Lung (tissue), 11 donors: ENCODE measurements at regions not wholly inside any gene's neighbourhood (a gene's known extent, or its start where the extent isn't known, plus 50 kb on each side); places are given as distances from the start of the nearest gene placed in this dataset.

Source experiments
- ATAC-seq: fragments of 200-7000 bp; cut with Tn5 transposase; one replicate; pipeline ENCODE4 v1.9.1; 2020; ENCODE audit warnings: moderate number of reproducible peaks; ENCODE audit not compliant: insufficient read depth, low FRiP score
- DNase-seq, 3 donors: peaks; one replicate each; pipeline ENCODE4 v3.0.0-alpha.2; 2013 to 2017
- H3K27ac ChIP-seq, 2 donors: one replicate each; pipeline ENCODE4 v1.5.1; 2013; ENCODE audit warnings: mild to moderate bottlenecking in 2 of 2, moderate library complexity in 2 of 2, control low read depth in 1 of 2, inconsistent platforms in 1 of 2, low read depth in 1 of 2, low read length in 1 of 2
- H3K27me3 ChIP-seq, 3 donors: one replicate each; pipeline ENCODE4 v1.5.1; 2013; ENCODE audit warnings: low read length in 2 of 3; ENCODE audit not compliant: control insufficient read depth in 3 of 3, insufficient read depth in 3 of 3
- H3K36me3 ChIP-seq, 4 donors: one replicate each; pipeline ENCODE4 v1.5.1; 2013; ENCODE audit warnings: low read length in 4 of 4, mild to moderate bottlenecking in 1 of 4, moderate library complexity in 1 of 4; ENCODE audit not compliant: control insufficient read depth in 4 of 4, insufficient read depth in 4 of 4
- H3K4me1 ChIP-seq, 5 donors: one replicate each; pipeline ENCODE4 v1.5.1; 2013; ENCODE audit warnings: low read length in 5 of 5, mild to moderate bottlenecking in 2 of 5, moderate library complexity in 1 of 5; ENCODE audit not compliant: control insufficient read depth in 5 of 5, insufficient read depth in 5 of 5
- H3K4me3 ChIP-seq: one replicate; pipeline ENCODE4 v1.5.1; 2013; ENCODE audit warnings: mild to moderate bottlenecking, control low read depth, moderate library complexity
- H3K9ac ChIP-seq, 2 donors: one replicate each; pipeline ENCODE4 v1.5.1; 2013; ENCODE audit warnings: low read length in 2 of 2, control low read depth in 1 of 2; ENCODE audit not compliant: insufficient read depth in 1 of 2
- H3K9me3 ChIP-seq, 4 donors: one replicate each; pipeline ENCODE4 v1.5.1; 2013; ENCODE audit warnings: low read length in 3 of 4, mild to moderate bottlenecking in 1 of 4, moderate library complexity in 1 of 4; ENCODE audit not compliant: control insufficient read depth in 4 of 4, insufficient read depth in 3 of 4
- WGBS, 2 donors: extraction: QIAGEN DNeasy Blood & Tissue Kit; methylation state at CpG; one replicate each; pipeline ENCODE4 v1.1.7; 2013; 5-methylcytosine and 5-hydroxymethylcytosine counted together
- TF ChIP-seq, protein P1 (sequence below): IDR thresholded peaks from 2 replicates; pipeline ENCODE4 v1.5.1; 2012; ENCODE audit warnings: mild to moderate bottlenecking; ENCODE audit errors: control extremely low read depth, extremely low read depth
- donor health status: control.
- donor health status: control.
- donor health status: Bipolar disorder and iron deficiency.
- donor health status: healthy.
- donor health status: DM: yes; HTN: yes; CAD: no.

DNA sequence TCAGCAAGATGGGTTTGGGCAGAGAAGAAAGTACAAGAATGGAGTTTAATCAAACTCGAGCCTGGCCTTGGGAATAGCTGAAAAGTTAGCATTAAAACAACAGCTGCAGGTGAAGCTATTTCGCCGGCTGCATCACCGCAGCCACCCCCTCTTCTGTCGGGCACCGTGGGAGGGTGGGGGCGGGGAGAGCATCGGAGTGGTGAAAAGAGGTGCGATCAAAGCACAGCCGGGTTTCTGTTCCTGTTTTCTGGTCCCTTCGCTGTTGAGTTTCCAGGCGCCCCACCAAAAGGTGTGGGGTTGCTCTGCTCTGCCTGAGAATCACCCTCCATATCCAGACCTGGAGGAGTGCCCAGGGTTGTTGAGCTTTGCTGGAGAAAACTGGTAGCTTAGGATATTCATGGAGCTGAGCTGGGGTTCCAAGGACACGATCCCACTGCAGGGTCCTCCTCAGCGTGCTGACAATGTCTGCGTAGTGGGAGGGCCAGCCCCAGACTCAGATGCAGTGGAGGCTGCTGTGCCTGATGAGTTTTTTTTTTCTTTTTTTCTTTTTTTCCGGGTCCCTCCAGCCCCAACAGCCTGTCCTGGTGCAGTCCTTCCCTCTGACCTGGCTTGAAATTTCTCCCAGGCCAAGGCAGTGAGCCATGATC is 127.5 kb upstream of the C1orf174 start:
- no peak for ATAC-seq

GRCh38 chr1:4028139-4028501 is 128.0 kb upstream of the C1orf174 start:
- no peaks in the 10 kb centered on the region for H3K36me3 ChIP-seq
- TF ChIP-seq, protein P1, sequence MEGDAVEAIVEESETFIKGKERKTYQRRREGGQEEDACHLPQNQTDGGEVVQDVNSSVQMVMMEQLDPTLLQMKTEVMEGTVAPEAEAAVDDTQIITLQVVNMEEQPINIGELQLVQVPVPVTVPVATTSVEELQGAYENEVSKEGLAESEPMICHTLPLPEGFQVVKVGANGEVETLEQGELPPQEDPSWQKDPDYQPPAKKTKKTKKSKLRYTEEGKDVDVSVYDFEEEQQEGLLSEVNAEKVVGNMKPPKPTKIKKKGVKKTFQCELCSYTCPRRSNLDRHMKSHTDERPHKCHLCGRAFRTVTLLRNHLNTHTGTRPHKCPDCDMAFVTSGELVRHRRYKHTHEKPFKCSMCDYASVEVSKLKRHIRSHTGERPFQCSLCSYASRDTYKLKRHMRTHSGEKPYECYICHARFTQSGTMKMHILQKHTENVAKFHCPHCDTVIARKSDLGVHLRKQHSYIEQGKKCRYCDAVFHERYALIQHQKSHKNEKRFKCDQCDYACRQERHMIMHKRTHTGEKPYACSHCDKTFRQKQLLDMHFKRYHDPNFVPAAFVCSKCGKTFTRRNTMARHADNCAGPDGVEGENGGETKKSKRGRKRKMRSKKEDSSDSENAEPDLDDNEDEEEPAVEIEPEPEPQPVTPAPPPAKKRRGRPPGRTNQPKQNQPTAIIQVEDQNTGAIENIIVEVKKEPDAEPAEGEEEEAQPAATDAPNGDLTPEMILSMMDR = no peak
- H3K4me1 ChIP-seq = no peaks in the 10 kb centered on the region
- H3K27me3 ChIP-seq = peaks cover 2 to 6% (median 5%) of the 10 kb centered on the region in 3 donors
- DNase-seq = no peak
- no peak for ATAC-seq
- no peak overlapping the region for H3K9ac ChIP-seq
- H3K4me3 ChIP-seq = no peak overlapping the region
- H3K9me3 ChIP-seq = peaks cover 0 to 10% (median 0%) of the 10 kb centered on the region in 4 donors
- no peak overlapping the region for H3K27ac ChIP-seq
- 88 to 89% methylated on average over 6 of the region's 6 CpGs for WGBS, 2 donors

More for the DNA sequence above, 127.5 kb upstream of the C1orf174 start:
- TF ChIP-seq, protein P1 = no peak
- Histone ChIP-seq H3K4me3 (no peak overlapping the region), H3K27ac (no peak overlapping the region), H3K9me3 (peaks cover 0 to 8% (median 0%) of the 10 kb centered on the region in 4 donors), H3K4me1 (no peaks in the 10 kb centered on the region), H3K27me3 (peaks cover 2 to 6% (median 5%) of the 10 kb centered on the region in 3 donors), H3K36me3 (no peaks in the 10 kb centered on the region), H3K9ac (no peak overlapping the region)
- WGBS, 2 donors = 29 to 61% methylated on average over 15 to 16 of the region's 16 CpGs
- no peak for DNase-seq

DNA sequence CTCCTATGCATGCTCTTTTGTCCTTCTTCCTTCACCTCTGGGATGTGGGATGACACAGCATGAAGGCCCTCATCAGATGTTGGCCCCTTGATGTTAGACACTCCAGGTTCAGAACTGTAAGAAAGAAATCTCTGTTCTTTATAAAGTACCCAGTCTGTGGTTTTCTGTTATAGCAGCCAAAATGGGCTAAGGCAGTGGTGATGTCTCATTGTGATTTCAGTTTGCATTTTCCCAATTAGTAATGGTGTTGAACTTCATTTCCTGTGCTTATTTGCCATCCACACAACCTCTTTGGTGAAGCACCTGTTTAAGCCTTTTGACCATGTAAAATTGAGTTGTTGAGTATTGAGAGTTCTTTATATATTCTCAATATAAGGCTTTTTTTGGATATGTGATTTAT is 129.3 kb upstream of the C1orf174 start:
- Histone ChIP-seq H3K4me3 (no peak overlapping the region), H3K36me3 (no peaks in the 10 kb centered on the region), H3K4me1 (no peaks in the 10 kb centered on the region), H3K9ac (no peak overlapping the region), H3K27ac (no peak overlapping the region), H3K9me3 (peaks cover 0 to 12% (median 0%) of the 10 kb centered on the region in 4 donors), H3K27me3 (peaks cover 2 to 6% (median 5%) of the 10 kb centered on the region in 3 donors)
- ATAC-seq (no peak), DNase-seq (no peak)
- TF ChIP-seq, protein P1 = no peak

DNA sequence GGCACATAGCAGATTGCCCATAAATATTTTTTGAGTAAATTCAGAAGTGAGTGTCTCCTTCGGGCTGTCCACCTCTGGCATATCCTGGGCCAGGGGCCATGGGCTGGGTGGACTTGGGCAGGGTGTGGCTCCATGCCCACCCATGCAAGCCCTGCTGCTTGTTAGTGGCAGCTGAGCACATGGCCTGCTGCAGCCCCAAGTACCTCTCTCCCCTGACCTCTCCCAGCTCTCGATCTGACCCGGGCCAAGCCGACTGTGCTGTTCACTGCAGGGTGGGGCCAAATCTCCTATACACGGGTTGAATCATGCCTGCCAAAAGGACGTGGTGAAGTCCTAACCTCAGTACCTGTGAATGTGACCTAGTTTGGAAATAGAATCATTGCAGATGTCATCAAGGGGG is 132.5 kb upstream of the C1orf174 start:
- peaks cover 2 to 6% (median 2%) of the 10 kb centered on the region in 3 donors for H3K27me3 ChIP-seq

More for the DNA sequence above, 132.5 kb upstream of the C1orf174 start:
- DNase-seq = no peak
- TF ChIP-seq, protein P1 = no peak
- peaks cover 0 to 10% (median 0%) of the 10 kb centered on the region in 4 donors for H3K9me3 ChIP-seq
- no peak overlapping the region for H3K27ac ChIP-seq
- no peaks in the 10 kb centered on the region for H3K4me1 ChIP-seq
- H3K36me3 ChIP-seq = no peaks in the 10 kb centered on the region
- no peak for ATAC-seq
- H3K4me3 ChIP-seq = no peak overlapping the region
- WGBS, 2 donors = 58 to 82% methylated on average over 6 of the region's 6 CpGs
- no peak overlapping the region for H3K9ac ChIP-seq
